A549 (cell line): ENCODE measurements at regions not wholly inside any gene's neighbourhood (a gene's known extent, or its start where the extent isn't known, plus 50 kb on each side); places are given as distances from the start of the nearest gene placed in this dataset.

Source experiments
- ATAC-seq, 2 experiments: fragments of 200-7000 bp in 1 of 2; fragments of >200 bp in 1 of 2; cut with Nextera tagmentation in 1 of 2; cut with Tn5 transposase in 1 of 2; 3 replicates each; pipeline versions ENCODE4 v1.8.0 to v1.9.1; 2018 to 2020; ENCODE audit warnings: mild to moderate bottlenecking in 1 of 2, moderate library complexity in 1 of 2
- CTCF ChIA-PET: fragments of 300-600 bp; sonication (Branson Sonifier 250); formaldehyde crosslinking; extraction: SDS; loops from one replicate; lab custom pipeline; 2021; ENCODE audit warnings: antibody characterized with exemption, inconsistent platforms; lab: Yijun Ruan, JAX
- POLR2A ChIA-PET: fragments of 350-600 bp; formaldehyde crosslinking; extraction: SDS; loops from one replicate; lab custom pipeline; 2021; ENCODE audit warnings: antibody characterized with exemption, inconsistent platforms; lab: Yijun Ruan, JAX
- DNase-seq, 2 experiments: peaks; one replicate each; pipeline versions ENCODE4 v3.0.0 to v3.0.0-alpha.2; 2011 to 2016; ENCODE audit warnings: low read depth in 1 of 2, low spot score in 1 of 2
- FAIRE-seq: peaks from 2 replicates; lab custom pipeline; 2011; peaks lifted over from hg19 to GRCh38; lab: Jason Lieb, UNC
- H3K27ac ChIP-seq, 2 experiments: fragments of >200 bp; sonication (Bioruptor Twin); formaldehyde crosslinking; 3 replicates each; pipeline ENCODE4 v1.5.1; 2016 to 2017
- H3K4me1 ChIP-seq: fragments of >200 bp; sonication (Bioruptor Twin); formaldehyde crosslinking; 3 replicates; pipeline ENCODE4 v1.6.1; 2016
- H3K4me2 ChIP-seq: fragments of >200 bp; sonication (Bioruptor Twin); formaldehyde crosslinking; 3 replicates; pipeline ENCODE4 v1.6.1; 2016
- H3K4me3 ChIP-seq: fragments of >200 bp; sonication (Bioruptor Twin); formaldehyde crosslinking; 3 replicates; pipeline ENCODE4 v1.5.1; 2016
- H3K9me3 ChIP-seq: fragments of >200 bp; sonication (Bioruptor Twin); formaldehyde crosslinking; 3 replicates; pipeline ENCODE4 v1.6.1; 2016
- BHLHE40 ChIP-seq: IDR thresholded peaks from 2 replicates; pipeline ENCODE4 v1.6.1; 2012; ENCODE audit warnings: low read depth, low read length, inconsistent platforms
- CBX2 ChIP-seq: fragments of 200-600 bp; sonication (generic); IDR thresholded peaks from 2 replicates; pipeline ENCODE4 v1.6.1; 2016; ENCODE audit warnings: low read depth, mild to moderate bottlenecking, borderline replicate concordance
- CEBPB ChIP-seq, 2 experiments: fragments of >200 bp in 1 of 2; sonication (Bioruptor Twin) in 1 of 2; formaldehyde crosslinking in 1 of 2; IDR thresholded peaks; 2 replicates each; pipeline ENCODE4 v1.6.1; 2012 to 2016
- EHF ChIP-seq: fragments of 250-450 bp; sonication (Bioruptor Pico); IDR thresholded peaks from 2 replicates; pipeline ENCODE4 v1.5.0; 2020; ENCODE audit warnings: mild to moderate bottlenecking
- EHMT2 ChIP-seq: fragments of 200-600 bp; sonication (generic); IDR thresholded peaks from 2 replicates; pipeline ENCODE4 v1.6.1; 2016; ENCODE audit warnings: antibody characterized with exemption, low read depth, mild to moderate bottlenecking, moderate library complexity
- FOXS1 ChIP-seq: fragments of 250-450 bp; sonication (Bioruptor Pico); IDR thresholded peaks from 2 replicates; pipeline ENCODE4 v1.5.0; 2020; ENCODE audit warnings: mild to moderate bottlenecking, moderate library complexity
- GATA3 ChIP-seq: IDR thresholded peaks from 2 replicates; pipeline ENCODE4 v1.6.1; 2012; ENCODE audit warnings: borderline replicate concordance
- HES2 ChIP-seq: fragments of >200 bp; sonication (Bioruptor Twin); formaldehyde crosslinking; IDR thresholded peaks from 2 replicates; pipeline ENCODE4 v1.6.1; 2016
- HOXA7 ChIP-seq: fragments of 250-450 bp; sonication (Bioruptor Pico); IDR thresholded peaks from 2 replicates; pipeline ENCODE4 v1.5.0; 2020; ENCODE audit warnings: mild to moderate bottlenecking, moderate library complexity
- HOXB5 ChIP-seq: fragments of 250-450 bp; sonication (Bioruptor Pico); IDR thresholded peaks from 2 replicates; pipeline ENCODE4 v1.5.0; 2020; ENCODE audit warnings: mild to moderate bottlenecking, moderate library complexity
- JUN ChIP-seq, 2 experiments: fragments of >200 bp; sonication (Bioruptor Twin); formaldehyde crosslinking; IDR thresholded peaks; 2 replicates in 1 of 2; 3 replicates in 1 of 2; pipeline ENCODE4 v1.6.1; 2016 to 2017
- KDM1A ChIP-seq: fragments of 200-600 bp; sonication (generic); IDR thresholded peaks from 2 replicates; pipeline ENCODE4 v1.6.1; 2016; ENCODE audit warnings: low read depth, mild to moderate bottlenecking
- MAFK ChIP-seq: fragments of 450-650 bp; IDR thresholded peaks from 2 replicates; pipeline ENCODE4 v1.6.1; 2014; ENCODE audit not compliant: partially characterized antibody
- MAX ChIP-seq: IDR thresholded peaks from 2 replicates; pipeline ENCODE4 v1.6.1; 2012
- MYC ChIP-seq: IDR thresholded peaks from 2 replicates; pipeline ENCODE4 v1.6.1; 2012; ENCODE audit warnings: mild to moderate bottlenecking, inconsistent platforms, low read length, improper control_type of control experiment, borderline replicate concordance
- NFE2L2 ChIP-seq: fragments of 150-350 bp; conservative IDR thresholded peaks from 2 replicates; pipeline ENCODE4 v1.6.1; 2014; ENCODE audit warnings: low read length
- POLR2AphosphoS2 ChIP-seq: conservative IDR thresholded peaks from 2 replicates; pipeline ENCODE4 v1.6.1; 2012; ENCODE audit warnings: low read length, improper control_type of control experiment, inconsistent platforms
- RAD21 ChIP-seq, 2 experiments: fragments of >200 bp in 1 of 2; sonication (Bioruptor Twin) in 1 of 2; formaldehyde crosslinking in 1 of 2; IDR thresholded peaks in 1 of 2; conservative IDR thresholded peaks in 1 of 2; 2 replicates in 1 of 2; 3 replicates in 1 of 2; pipeline ENCODE4 v1.6.1; 2012 to 2018; ENCODE audit warnings: inconsistent platforms in 1 of 2
- RARB ChIP-seq: fragments of 250-450 bp; sonication (Bioruptor Pico); IDR thresholded peaks from 2 replicates; pipeline ENCODE4 v1.8.0; 2021; ENCODE audit warnings: mild to moderate bottlenecking, moderate library complexity
- RCOR1 ChIP-seq: fragments of 150-350 bp; IDR thresholded peaks from 2 replicates; pipeline ENCODE4 v1.6.1; 2014; ENCODE audit warnings: antibody characterized with exemption, low read length, low read depth
- REST ChIP-seq: fragments of 200-600 bp; sonication (generic); IDR thresholded peaks from 2 replicates; pipeline ENCODE4 v1.6.1; 2016; ENCODE audit warnings: antibody characterized with exemption, mild to moderate bottlenecking, moderate library complexity
- RFX5 ChIP-seq: fragments of 450-650 bp; IDR thresholded peaks from 2 replicates; pipeline ENCODE4 v1.7.1; 2014; ENCODE audit warnings: antibody characterized with exemption, mild to moderate bottlenecking, moderate library complexity
- ZC3H11A ChIP-seq: fragments of 450-650 bp; IDR thresholded peaks from 2 replicates; pipeline ENCODE4 v1.6.1; 2014; ENCODE audit warnings: antibody characterized with exemption, mild to moderate bottlenecking
- ZFP36 ChIP-seq: fragments of 450-650 bp; IDR thresholded peaks from 2 replicates; pipeline ENCODE4 v1.6.1; 2014; ENCODE audit warnings: borderline replicate concordance; ENCODE audit not compliant: partially characterized antibody
- ZNF302 ChIP-seq: fragments of 250-450 bp; sonication (Bioruptor Pico); IDR thresholded peaks from 2 replicates; pipeline ENCODE4 v1.9.0; 2021; ENCODE audit warnings: inconsistent platforms, mild to moderate bottlenecking, moderate library complexity
- WGBS: methylation state at CpG from one replicate; pipeline ENCODE4 v1.1.6; 2017; ENCODE audit errors: missing lambda C conversion rate; 5-methylcytosine and 5-hydroxymethylcytosine counted together

GRCh38 chr13:63364159-63364558 lies 1948.5 kb upstream of the PCDH20 start:
- no peak for FAIRE-seq
- ChIA-PET POLR2A (no interaction called here), CTCF (no interaction called here)
- TF ChIP-seq KDM1A (no peak), MYC (no peak), EHMT2 (no peak), MAFK (no peak), EHF (CRISPR knock-in tag) (no peak), JUN (IDR thresholded peaks at IDR 0.05) (no peak), RARB (no peak), HOXA7 (no peak), RCOR1 (no peak), HOXB5 (CRISPR knock-in tag) (no peak), ZC3H11A (no peak), HES2 (no peak), CEBPB (IDR thresholded peaks at IDR 0.05) (no peak)
- H3K4me2 ChIP-seq = no peak overlapping the region
- no peak for ATAC-seq
- H3K4me3 ChIP-seq = no peak overlapping the region
- H3K27ac ChIP-seq = no peak overlapping the region
- no peak for DNase-seq
- no peaks in the 10 kb centered on the region for H3K9me3 ChIP-seq
- no peaks in the 10 kb centered on the region for H3K4me1 ChIP-seq

GRCh38 chr13:63351533-63351932 lies 1935.9 kb upstream of the PCDH20 start:
- TF ChIP-seq MAX (no peak), MYC (no peak), FOXS1 (CRISPR knock-in tag) (no peak), ZNF302 (CRISPR knock-in tag) (no peak), NFE2L2 (no peak), RAD21 (conservative IDR thresholded peaks at IDR 0.05 in 1 of 2, IDR thresholded peaks at IDR 0.05 in 1 of 2) (no peak), CBX2 (no peak), RFX5 (no peak), BHLHE40 (no peak), REST (no peak), ZC3H11A (no peak), POLR2AphosphoS2 (no peak), GATA3 (no peak), ZFP36 (no peak)
- DNase-seq = no peak
- Histone ChIP-seq H3K27ac (no peak overlapping the region), H3K4me3 (no peak overlapping the region), H3K9me3 (no peaks in the 10 kb centered on the region), H3K4me2 (no peak overlapping the region), H3K4me1 (no peaks in the 10 kb centered on the region)
- ChIA-PET CTCF (interaction anchor here (0.7 kb wide), 1 partner anchor 708 kb away, joined by 3 read pairs; no protein-coding TSS in a partner anchor), POLR2A (no interaction called here)
- 49% methylated on average over 2 of the region's 2 CpGs for WGBS
- no peak for ATAC-seq
- FAIRE-seq = no peak
